ENCODE measurements at regions not wholly inside any gene's neighbourhood (a gene's known extent, or its start where the extent isn't known, plus 50 kb on each side); places are given as distances from the start of the nearest gene placed in this dataset.

DNA sequence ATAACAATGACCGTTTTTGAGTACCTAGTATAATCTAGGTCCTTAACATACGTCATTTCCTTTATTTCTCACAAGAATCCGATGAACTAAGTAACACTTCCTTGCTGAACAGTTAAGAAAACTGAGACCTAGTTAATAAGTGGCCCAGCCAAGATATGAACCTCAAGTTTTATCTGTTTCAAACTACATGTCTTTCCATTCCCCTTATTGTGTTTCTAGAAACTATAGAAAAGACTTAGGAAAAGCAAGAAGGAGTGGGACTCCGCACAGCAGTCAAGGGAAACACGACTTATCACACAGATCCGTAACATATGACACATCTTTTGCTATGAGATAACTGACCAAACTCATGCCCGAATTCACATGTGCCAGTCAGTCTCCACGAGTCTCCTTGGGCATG, 221.2 kb upstream of the ADAMTS9 start:
- H3K9me3 ChIP-seq = no peaks in the 10 kb centered on the region
- no peak for DNase-seq (ENCODE audit: low spot score)
- H3K27ac ChIP-seq = no peak overlapping the region
- no peak overlapping the region for H3K4me3 ChIP-seq
- H3K4me1 ChIP-seq (ENCODE audit: control insufficient read depth in 1 of 2, low read depth in 2 of 2) = peaks cover 0 to 5% of the 10 kb centered on the region in 2 donors
- ATAC-seq (ENCODE audit: insufficient number of reproducible peaks, low FRiP score, low read depth) = no peak
- no peaks in the 10 kb centered on the region for H3K27me3 ChIP-seq (replicated peaks; ENCODE audit: insufficient read depth)
- H3K36me3 ChIP-seq = no peaks in the 10 kb centered on the region
- TF ChIP-seq, protein P1, sequence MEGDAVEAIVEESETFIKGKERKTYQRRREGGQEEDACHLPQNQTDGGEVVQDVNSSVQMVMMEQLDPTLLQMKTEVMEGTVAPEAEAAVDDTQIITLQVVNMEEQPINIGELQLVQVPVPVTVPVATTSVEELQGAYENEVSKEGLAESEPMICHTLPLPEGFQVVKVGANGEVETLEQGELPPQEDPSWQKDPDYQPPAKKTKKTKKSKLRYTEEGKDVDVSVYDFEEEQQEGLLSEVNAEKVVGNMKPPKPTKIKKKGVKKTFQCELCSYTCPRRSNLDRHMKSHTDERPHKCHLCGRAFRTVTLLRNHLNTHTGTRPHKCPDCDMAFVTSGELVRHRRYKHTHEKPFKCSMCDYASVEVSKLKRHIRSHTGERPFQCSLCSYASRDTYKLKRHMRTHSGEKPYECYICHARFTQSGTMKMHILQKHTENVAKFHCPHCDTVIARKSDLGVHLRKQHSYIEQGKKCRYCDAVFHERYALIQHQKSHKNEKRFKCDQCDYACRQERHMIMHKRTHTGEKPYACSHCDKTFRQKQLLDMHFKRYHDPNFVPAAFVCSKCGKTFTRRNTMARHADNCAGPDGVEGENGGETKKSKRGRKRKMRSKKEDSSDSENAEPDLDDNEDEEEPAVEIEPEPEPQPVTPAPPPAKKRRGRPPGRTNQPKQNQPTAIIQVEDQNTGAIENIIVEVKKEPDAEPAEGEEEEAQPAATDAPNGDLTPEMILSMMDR (IDR thresholded peaks at IDR 0.05) = no peak

GRCh38 chr3:64908251-64908685, 220.5 kb upstream of the ADAMTS9 start:
- Histone ChIP-seq H3K9me3 (no peaks in the 10 kb centered on the region), H3K27ac (no peak overlapping the region)

GRCh38 chr3:64905906-64906410, 218.2 kb upstream of the ADAMTS9 start:
- Histone ChIP-seq H3K4me1 (ENCODE audit: control insufficient read depth in 1 of 2, low read depth in 2 of 2) (peaks cover 23 to 33% of the 10 kb centered on the region in 2 donors), H3K4me3 (no peak overlapping the region), H3K9me3 (no peaks in the 10 kb centered on the region), H3K36me3 (no peaks in the 10 kb centered on the region), H3K27ac (no peak overlapping the region), H3K27me3 (replicated peaks; ENCODE audit: insufficient read depth) (no peaks in the 10 kb centered on the region)
- DNase-seq (ENCODE audit: low spot score) (no peak), ATAC-seq (ENCODE audit: insufficient number of reproducible peaks, low FRiP score, low read depth) (no peak)
- TF ChIP-seq, protein P1 (IDR thresholded peaks at IDR 0.05) = no peak

More at GRCh38 chr3:64908251-64908685, 220.5 kb upstream of the ADAMTS9 start:
- no peaks in the 10 kb centered on the region for H3K36me3 ChIP-seq
- ATAC-seq (ENCODE audit: insufficient number of reproducible peaks, low FRiP score, low read depth) (no peak), DNase-seq (ENCODE audit: low spot score) (no peak)
- peaks cover 2 to 10% of the 10 kb centered on the region in 2 donors for H3K4me1 ChIP-seq (ENCODE audit: control insufficient read depth in 1 of 2, low read depth in 2 of 2)
- no peak overlapping the region for H3K4me3 ChIP-seq
- H3K27me3 ChIP-seq (replicated peaks; ENCODE audit: insufficient read depth) = no peaks in the 10 kb centered on the region
- TF ChIP-seq, protein P1 (IDR thresholded peaks at IDR 0.05) = no peak

GRCh38 chr3:64903006-64903405, 215.2 kb upstream of the ADAMTS9 start:
- DNase-seq (ENCODE audit: low spot score) = no peak
- Histone ChIP-seq H3K9me3 (no peaks in the 10 kb centered on the region), H3K27ac (no peak overlapping the region), H3K4me3 (no peak overlapping the region), H3K27me3 (replicated peaks; ENCODE audit: insufficient read depth) (no peaks in the 10 kb centered on the region), H3K4me1 (ENCODE audit: control insufficient read depth in 1 of 2, low read depth in 2 of 2) (peaks cover 26 to 41% of the 10 kb centered on the region in 2 donors), H3K36me3 (no peaks in the 10 kb centered on the region)
- ATAC-seq (ENCODE audit: insufficient number of reproducible peaks, low FRiP score, low read depth) = no peak
- TF ChIP-seq, protein P1 (IDR thresholded peaks at IDR 0.05) = no peak

DNA sequence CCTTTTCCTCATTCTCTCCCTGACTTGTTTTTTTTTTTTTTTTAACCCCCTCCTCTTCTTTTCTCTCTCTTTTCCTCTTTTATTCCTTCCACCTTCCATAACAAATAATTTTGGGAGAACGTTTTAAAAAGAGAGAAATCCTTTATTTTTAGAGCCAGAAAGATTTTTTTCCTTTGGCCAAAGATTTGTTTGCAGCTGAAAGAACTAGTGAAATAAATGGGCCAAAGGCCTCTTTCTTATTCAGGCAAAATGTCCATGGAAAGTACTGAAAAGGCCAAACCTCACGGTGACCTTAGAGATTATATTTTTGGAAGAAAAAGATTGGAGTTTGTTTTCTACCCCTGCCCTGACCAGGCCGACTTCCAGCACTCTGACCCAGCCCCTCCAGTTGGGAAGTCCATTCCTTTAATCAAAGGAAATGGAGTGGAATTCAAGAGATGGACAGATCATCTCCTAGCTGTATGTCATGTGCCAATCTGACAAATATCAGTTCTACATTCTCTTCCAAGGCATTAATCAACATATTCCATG, 214.3 kb upstream of the ADAMTS9 start:
- TF ChIP-seq, protein P1 (IDR thresholded peaks at IDR 0.05) = no peak
- Histone ChIP-seq H3K27me3 (replicated peaks; ENCODE audit: insufficient read depth) (no peaks in the 10 kb centered on the region), H3K9me3 (no peaks in the 10 kb centered on the region), H3K4me3 (no peak overlapping the region), H3K4me1 (ENCODE audit: control insufficient read depth in 1 of 2, low read depth in 2 of 2) (peaks cover 26 to 45% of the 10 kb centered on the region in 2 donors), H3K27ac (peak overlapping the region in 1 of 2 donors; percentile 45), H3K36me3 (no peaks in the 10 kb centered on the region)
- ATAC-seq (ENCODE audit: insufficient number of reproducible peaks, low FRiP score, low read depth) (no peak), DNase-seq (ENCODE audit: low spot score) (no peak)

Measured in thoracic aorta (tissue), 2 donors.